OCI-LY3 (cell line): ENCODE measurements at regions not wholly inside any gene's neighbourhood (a gene's known extent, or its start where the extent isn't known, plus 50 kb on each side); places are given as distances from the start of the nearest gene placed in this dataset.

Source experiments
- EZH2phosphoT487 ChIP-seq: fragments of 200-600 bp; shearing (Covaris generic); IDR thresholded peaks from 2 replicates; pipeline ENCODE4 v1.6.1; 2018; ENCODE audit warnings: antibody characterized with exemption, mixed run types, low read depth
- TF ChIP-seq, protein P1 (sequence below): fragments of 200-600, 300-600 bp; sonication (generic); IDR thresholded peaks from 2 replicates; pipeline ENCODE4 v1.5.1; 2014; ENCODE audit warnings: antibody characterized with exemption, low read length, low read depth

DNA sequence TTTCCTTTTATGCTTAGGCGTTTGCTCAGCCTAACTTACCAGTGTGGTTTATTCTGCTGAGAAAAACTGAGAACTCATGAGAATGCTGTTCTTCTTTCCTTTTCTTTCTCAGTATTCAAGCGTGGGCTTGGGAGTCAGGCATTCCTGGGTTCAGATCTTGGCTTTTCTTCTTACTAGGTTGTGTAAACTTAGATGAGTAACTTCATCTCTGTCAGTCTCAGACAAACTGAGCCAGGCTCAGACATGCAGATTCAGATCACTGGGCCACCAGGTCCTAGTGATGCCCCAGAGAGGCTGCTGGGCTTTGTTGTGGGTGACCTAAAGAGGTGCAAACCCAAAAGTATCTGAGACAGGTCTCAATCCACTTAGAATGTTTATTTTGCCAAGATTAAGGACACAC, 95.8 kb upstream of the MPHOSPH6 start:
- TF ChIP-seq, protein P1, sequence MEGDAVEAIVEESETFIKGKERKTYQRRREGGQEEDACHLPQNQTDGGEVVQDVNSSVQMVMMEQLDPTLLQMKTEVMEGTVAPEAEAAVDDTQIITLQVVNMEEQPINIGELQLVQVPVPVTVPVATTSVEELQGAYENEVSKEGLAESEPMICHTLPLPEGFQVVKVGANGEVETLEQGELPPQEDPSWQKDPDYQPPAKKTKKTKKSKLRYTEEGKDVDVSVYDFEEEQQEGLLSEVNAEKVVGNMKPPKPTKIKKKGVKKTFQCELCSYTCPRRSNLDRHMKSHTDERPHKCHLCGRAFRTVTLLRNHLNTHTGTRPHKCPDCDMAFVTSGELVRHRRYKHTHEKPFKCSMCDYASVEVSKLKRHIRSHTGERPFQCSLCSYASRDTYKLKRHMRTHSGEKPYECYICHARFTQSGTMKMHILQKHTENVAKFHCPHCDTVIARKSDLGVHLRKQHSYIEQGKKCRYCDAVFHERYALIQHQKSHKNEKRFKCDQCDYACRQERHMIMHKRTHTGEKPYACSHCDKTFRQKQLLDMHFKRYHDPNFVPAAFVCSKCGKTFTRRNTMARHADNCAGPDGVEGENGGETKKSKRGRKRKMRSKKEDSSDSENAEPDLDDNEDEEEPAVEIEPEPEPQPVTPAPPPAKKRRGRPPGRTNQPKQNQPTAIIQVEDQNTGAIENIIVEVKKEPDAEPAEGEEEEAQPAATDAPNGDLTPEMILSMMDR: no peak
- TF ChIP-seq EZH2phosphoT487: no peak
